MV-4-11 (cell line): ENCODE measurements at regions not wholly inside any gene's neighbourhood (a gene's known extent, or its start where the extent isn't known, plus 50 kb on each side); places are given as distances from the start of the nearest gene placed in this dataset.
A peak's percentile ranks its signal among the peaks of the same experiment; 100 is the strongest.
"Not testable (repeated sequence)": the region's sequence is repeated elsewhere in the genome, so short reads cannot be mapped to it uniquely, and the experiment has no call there.

Experiments
- DNase-seq: peaks from one replicate; lab custom pipeline; 2025; lab: John Stamatoyannopoulos, UW

- not testable (repeated sequence) for DNase-seq
Measured at GRCh38 chr2:154583274-154583673, 115.2 kb upstream of the KCNJ3 start.

- DNase-seq, result no peak
Measured at GRCh38 chr2:154587739-154588138, 110.8 kb upstream of the KCNJ3 start.

- no peak for DNase-seq
Measured at GRCh38 chr2:154588838-154589237, 109.7 kb upstream of the KCNJ3 start.

- no peak for DNase-seq
Measured at GRCh38 chr2:154589514-154589913, 109.0 kb upstream of the KCNJ3 start.

- no peak for DNase-seq
Measured at GRCh38 chr2:154591294-154591820, 107.1 kb upstream of the KCNJ3 start.

- DNase-seq, result no peak
Measured at GRCh38 chr2:154599189-154599588, 99.3 kb upstream of the KCNJ3 start.

GRCh38 chr2:154600927-154601494, 97.5 kb upstream of the KCNJ3 start:
- DNase-seq, result no peak

- no peak for DNase-seq
Measured at GRCh38 chr2:154603682-154604081, 94.8 kb upstream of the KCNJ3 start.

- no peak for DNase-seq
Measured at GRCh38 chr2:154608438-154608837, 90.1 kb upstream of the KCNJ3 start.

GRCh38 chr2:154614906-154615305, 83.6 kb upstream of the KCNJ3 start:
- DNase-seq, result no peak

- DNase-seq, result no peak
Measured at GRCh38 chr2:154616659-154617058, 81.8 kb upstream of the KCNJ3 start.

- no peak for DNase-seq
Measured at GRCh38 chr2:154620471-154620870, 78.0 kb upstream of the KCNJ3 start.

- DNase-seq, result peak; percentile 12
Measured at GRCh38 chr2:154623819-154624218, 74.7 kb upstream of the KCNJ3 start.

- no peak for DNase-seq
Measured at GRCh38 chr2:154637456-154637855, 61.0 kb upstream of the KCNJ3 start.

GRCh38 chr2:154638783-154639182, 59.7 kb upstream of the KCNJ3 start:
- DNase-seq, result no peak

- no peak for DNase-seq
Measured at GRCh38 chr2:154640000-154640399, 58.5 kb upstream of the KCNJ3 start.
